Mesenchymal stem cell (in vitro differentiated cells and primary cell): ENCODE measurements at regions not wholly inside any gene's neighbourhood (a gene's known extent, or its start where the extent isn't known, plus 50 kb on each side); places are given as distances from the start of the nearest gene placed in this dataset.
"Not testable (repeated sequence)": the region's sequence is repeated elsewhere in the genome, so short reads cannot be mapped to it uniquely, and the experiment has no call there.

Source experiments
- DNase-seq: peaks from one replicate; pipeline ENCODE4 v3.0.0-alpha.2; 2013
- H2AFZ ChIP-seq: one replicate; pipeline ENCODE4 v1.6.1; 2013; ENCODE audit warnings: low read depth, mild to moderate bottlenecking, control low read depth, inconsistent platforms, low read length, moderate library complexity
- H2AK5ac ChIP-seq: 2 replicates; pipeline ENCODE4 v1.6.1; 2013; ENCODE audit warnings: low read length, moderate library complexity, mild to moderate bottlenecking, inconsistent platforms; ENCODE audit not compliant: severe bottlenecking
- H2BK120ac ChIP-seq: one replicate; pipeline ENCODE4 v1.6.1; 2013; ENCODE audit warnings: low read depth, mild to moderate bottlenecking, inconsistent platforms, low read length, moderate library complexity
- H2BK12ac ChIP-seq, 2 experiments: one replicate each; pipeline ENCODE4 v1.6.1; 2013; ENCODE audit warnings: inconsistent platforms in 2 of 2, low read length in 2 of 2, mild to moderate bottlenecking in 2 of 2, moderate library complexity in 2 of 2, control low read depth in 1 of 2
- H2BK15ac ChIP-seq: one replicate; pipeline ENCODE4 v1.6.1; 2013; ENCODE audit warnings: mild to moderate bottlenecking, low read depth, inconsistent platforms; ENCODE audit not compliant: poor library complexity, severe bottlenecking
- H2BK5ac ChIP-seq: 2 replicates; pipeline ENCODE4 v1.6.1; 2013; ENCODE audit warnings: low read depth, mild to moderate bottlenecking, low read length, control low read depth, inconsistent platforms; ENCODE audit not compliant: poor library complexity, severe bottlenecking
- H3K14ac ChIP-seq, 2 experiments: one replicate each; pipeline ENCODE4 v1.6.1; 2013; ENCODE audit warnings: inconsistent platforms in 2 of 2, low read length in 2 of 2, control low read depth in 1 of 2, mild to moderate bottlenecking in 1 of 2, moderate library complexity in 1 of 2
- H3K18ac ChIP-seq, 2 experiments: one replicate each; pipeline ENCODE4 v1.6.1; 2013; ENCODE audit warnings: inconsistent platforms in 2 of 2, low read length in 2 of 2, control low read depth in 1 of 2, low read depth in 1 of 2, mild to moderate bottlenecking in 1 of 2
- H3K23ac ChIP-seq, 2 experiments: one replicate each; pipeline ENCODE4 v1.6.1; 2013; ENCODE audit warnings: inconsistent platforms in 2 of 2, low read length in 2 of 2, mild to moderate bottlenecking in 2 of 2, moderate library complexity in 2 of 2, control low read depth in 1 of 2
- H3K27ac ChIP-seq: 2 replicates; pipeline ENCODE4 v1.5.1; 2013; ENCODE audit warnings: mild to moderate bottlenecking, moderate library complexity, low read length, control low read depth, inconsistent platforms; ENCODE audit not compliant: poor library complexity, severe bottlenecking
- H3K27me3 ChIP-seq, 2 experiments: 2 replicates each; pipeline versions ENCODE4 v1.6.1 to v1.7.0; 2013; ENCODE audit warnings: low read length in 2 of 2, mild to moderate bottlenecking in 2 of 2, moderate library complexity in 2 of 2, control low read depth in 1 of 2, inconsistent platforms in 1 of 2; ENCODE audit not compliant: control insufficient read depth in 1 of 2, insufficient read depth in 1 of 2
- H3K36me3 ChIP-seq, 2 experiments: 2 replicates each; pipeline versions ENCODE4 v1.6.1 to v1.7.0; 2013; ENCODE audit warnings: low read length in 2 of 2, control low read depth in 1 of 2, inconsistent platforms in 1 of 2, low read depth in 1 of 2, mild to moderate bottlenecking in 1 of 2; ENCODE audit not compliant: insufficient read depth in 2 of 2, control insufficient read depth in 1 of 2
- H3K4ac ChIP-seq, 2 experiments: one replicate each; pipeline ENCODE4 v1.6.1; 2013; ENCODE audit warnings: inconsistent platforms in 2 of 2, low read length in 2 of 2, mild to moderate bottlenecking in 2 of 2, moderate library complexity in 2 of 2, control low read depth in 1 of 2, low read depth in 1 of 2
- H3K4me1 ChIP-seq: 2 replicates; pipeline ENCODE4 v1.6.1; 2013; ENCODE audit warnings: low read depth, low read length, control low read depth; ENCODE audit not compliant: control insufficient read depth, insufficient read depth
- H3K4me2 ChIP-seq: 2 replicates; pipeline ENCODE4 v1.6.1; 2013; ENCODE audit warnings: low read length, mild to moderate bottlenecking, inconsistent platforms; ENCODE audit not compliant: poor library complexity, severe bottlenecking
- H3K4me3 ChIP-seq, 2 experiments: 2 replicates each; pipeline versions ENCODE4 v1.5.1 to v1.7.0; 2013; ENCODE audit warnings: low read length in 2 of 2, mild to moderate bottlenecking in 2 of 2, control low read depth in 1 of 2, low read depth in 1 of 2; ENCODE audit not compliant: insufficient read depth in 1 of 2
- H3K79me1 ChIP-seq: replicated peaks from 2 replicates; pipeline ENCODE4 v1.6.1; 2013; ENCODE audit warnings: mild to moderate bottlenecking, control low read depth, low read length, inconsistent platforms; ENCODE audit not compliant: poor library complexity, severe bottlenecking
- H3K9ac ChIP-seq: 2 replicates; pipeline ENCODE4 v1.7.0; 2013; ENCODE audit warnings: mild to moderate bottlenecking, low read length, moderate library complexity
- H3K9me3 ChIP-seq: 2 replicates; pipeline ENCODE4 v1.7.0; 2013; ENCODE audit warnings: mild to moderate bottlenecking, low read length; ENCODE audit not compliant: control insufficient read depth
- H4K8ac ChIP-seq: one replicate; pipeline ENCODE4 v1.6.1; 2013; ENCODE audit warnings: inconsistent platforms, mild to moderate bottlenecking, low read length, moderate library complexity
- H4K91ac ChIP-seq: one replicate; pipeline ENCODE4 v1.6.1; 2013; ENCODE audit warnings: mild to moderate bottlenecking, low read length, inconsistent platforms
- WGBS: methylation state at CpG from one replicate; pipeline ENCODE4 v1.1.7; 2013; ENCODE audit warnings: mixed read lengths; 5-methylcytosine and 5-hydroxymethylcytosine counted together

DNA sequence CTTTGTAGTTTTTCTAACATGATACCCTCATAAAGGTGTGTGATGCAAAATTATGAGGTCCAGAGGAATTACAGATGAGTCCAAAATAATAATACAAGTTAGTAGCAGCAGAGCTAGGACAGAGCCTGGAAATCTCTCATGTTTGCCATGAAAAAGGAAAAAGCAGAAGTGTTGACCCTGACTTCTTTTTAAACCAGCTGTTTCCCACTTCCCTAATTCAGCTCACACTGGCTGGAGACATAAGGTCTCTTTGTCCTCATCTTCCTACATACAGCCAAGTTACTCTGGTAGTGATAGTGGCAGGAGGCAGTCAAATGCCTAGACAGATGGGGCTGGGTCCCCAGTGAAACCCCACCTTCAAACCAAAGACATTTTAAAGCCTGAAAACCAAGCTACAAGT is 269.2 kb downstream of the C7orf25 start:
- Histone ChIP-seq H3K79me1 (no peaks in the 10 kb centered on the region), H3K9ac (no peak overlapping the region), H3K4me2 (no peak overlapping the region), H3K4me1 (no peaks in the 10 kb centered on the region), H3K36me3 (no peaks in the 10 kb centered on the region), H2BK120ac (no peak overlapping the region), H2BK12ac (no peak overlapping the region), H3K14ac (no peak overlapping the region), H4K8ac (no peak overlapping the region), H3K4me3 (no peak overlapping the region), H2AFZ (no peak overlapping the region), H3K9me3 (no peaks in the 10 kb centered on the region), H4K91ac (no peak overlapping the region), H2BK5ac (no peak overlapping the region), H3K18ac (no peak overlapping the region), H3K27me3 (peaks cover 0 to 5% of the 10 kb centered on the region in 2 experiments), H3K23ac (no peak overlapping the region), H3K27ac (no peak overlapping the region), H2BK15ac (no peak overlapping the region), H3K4ac (no peak overlapping the region), H2AK5ac (no peak overlapping the region)
- DNase-seq = no peak

DNA sequence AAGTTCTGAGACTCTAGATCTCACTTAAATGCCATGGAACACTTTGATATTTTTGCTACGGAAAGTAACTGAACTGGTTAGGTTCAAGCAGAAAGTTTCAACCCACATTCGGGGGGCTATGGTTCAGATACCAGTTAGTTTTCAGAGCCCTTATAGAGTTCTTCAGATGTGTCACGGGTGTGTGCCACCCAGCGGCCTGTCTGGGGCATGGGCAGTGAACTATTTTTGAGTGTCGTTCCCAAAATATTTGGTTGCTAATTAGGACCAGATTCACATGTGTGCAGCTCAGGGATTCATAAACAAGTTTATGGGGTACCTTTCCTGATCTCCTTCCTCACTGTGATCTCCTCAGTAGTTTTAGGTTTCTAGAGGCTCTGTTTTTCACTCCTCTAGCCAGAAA is 271.9 kb downstream of the C7orf25 start:
- no peak overlapping the region for H3K9ac ChIP-seq
- H3K4ac ChIP-seq = no peak overlapping the region
- no peak overlapping the region for H2BK12ac ChIP-seq
- H3K27me3 ChIP-seq = peaks cover 4% of the 10 kb centered on the region in 2 experiments
- no peaks in the 10 kb centered on the region for H3K9me3 ChIP-seq
- no peaks in the 10 kb centered on the region for H3K4me1 ChIP-seq
- H2BK5ac ChIP-seq = no peak overlapping the region
- no peak overlapping the region for H2BK15ac ChIP-seq
- no peak overlapping the region for H3K14ac ChIP-seq
- no peak overlapping the region for H2AFZ ChIP-seq
- no peak overlapping the region for H3K27ac ChIP-seq
- no peak overlapping the region for H3K4me3 ChIP-seq
- no peaks in the 10 kb centered on the region for H3K36me3 ChIP-seq
- H2BK120ac ChIP-seq = no peak overlapping the region
- WGBS = 88% methylated on average over 4 of the region's 5 CpGs
- H3K18ac ChIP-seq = no peak overlapping the region
- H3K4me2 ChIP-seq = no peak overlapping the region
- H4K91ac ChIP-seq = no peak overlapping the region
- no peak overlapping the region for H4K8ac ChIP-seq
- DNase-seq = no peak
- H2AK5ac ChIP-seq = no peak overlapping the region
- no peaks in the 10 kb centered on the region for H3K79me1 ChIP-seq
- no peak overlapping the region for H3K23ac ChIP-seq

DNA sequence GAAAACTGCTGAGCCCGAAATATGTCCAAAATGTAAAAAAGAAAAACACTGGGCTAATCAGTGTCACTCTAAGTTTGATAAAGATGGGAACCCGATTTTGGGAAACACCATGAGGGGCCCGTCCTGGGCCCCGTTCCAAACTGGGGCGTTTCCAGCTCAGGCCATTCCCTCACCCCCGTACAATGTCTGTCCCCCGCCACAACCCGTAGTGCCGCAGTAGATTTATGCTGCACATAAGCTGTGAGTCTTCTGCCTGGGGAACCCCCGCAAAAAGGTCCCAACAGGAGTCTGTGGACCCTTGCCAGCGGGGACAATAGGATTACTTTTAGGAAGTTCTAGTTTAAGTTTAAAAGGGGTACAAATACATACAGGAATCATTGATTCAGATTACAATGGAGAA is 275.5 kb downstream of the C7orf25 start:
- not testable (repeated sequence) for H3K4me3 ChIP-seq, H2AK5ac ChIP-seq, H3K27me3 ChIP-seq, H3K14ac ChIP-seq, H4K8ac ChIP-seq, H2BK5ac ChIP-seq, H3K23ac ChIP-seq, H2BK15ac ChIP-seq, H2AFZ ChIP-seq, H3K4me1 ChIP-seq, DNase-seq, H3K9ac ChIP-seq, H3K27ac ChIP-seq, H4K91ac ChIP-seq, H3K18ac ChIP-seq, H3K4me2 ChIP-seq, H2BK12ac ChIP-seq, H3K4ac ChIP-seq, H3K36me3 ChIP-seq, H2BK120ac ChIP-seq, H3K9me3 ChIP-seq, H3K79me1 ChIP-seq
- 95% methylated on average over 9 of the region's 11 CpGs for WGBS

DNA sequence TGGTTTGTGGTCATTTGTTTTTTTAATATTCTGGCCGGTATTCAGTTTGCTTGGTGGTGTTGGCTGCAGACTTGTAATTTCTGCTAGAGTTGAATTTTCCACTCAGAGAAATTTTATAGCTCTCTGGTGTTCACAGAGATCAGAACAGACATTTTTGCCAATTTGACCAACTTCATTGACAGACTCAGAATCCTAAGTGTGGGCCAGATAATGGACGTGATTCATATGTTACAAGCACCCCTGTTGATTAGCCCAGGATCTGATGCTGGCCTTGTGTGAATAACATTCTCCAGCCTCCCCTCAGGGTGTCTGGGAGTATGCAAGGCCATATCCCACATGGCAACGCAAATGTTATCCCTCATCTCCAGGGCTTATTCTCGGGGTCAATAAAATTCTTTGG is 283.8 kb downstream of the C7orf25 start:
- Histone ChIP-seq H3K36me3 (no peaks in the 10 kb centered on the region), H3K27ac (no peak overlapping the region), H3K27me3 (peaks cover 0 to 5% of the 10 kb centered on the region in 2 experiments), H4K8ac (no peak overlapping the region), H2BK12ac (no peak overlapping the region), H3K9me3 (no peaks in the 10 kb centered on the region), H2BK15ac (no peak overlapping the region), H3K79me1 (no peaks in the 10 kb centered on the region), H2AFZ (no peak overlapping the region), H3K4me2 (no peak overlapping the region), H3K4me3 (no peak overlapping the region), H4K91ac (no peak overlapping the region), H3K4ac (no peak overlapping the region), H2AK5ac (no peak overlapping the region), H3K23ac (no peak overlapping the region), H2BK120ac (no peak overlapping the region), H3K4me1 (no peaks in the 10 kb centered on the region), H3K14ac (no peak overlapping the region), H3K9ac (no peak overlapping the region), H3K18ac (no peak overlapping the region), H2BK5ac (no peak overlapping the region)
- WGBS = 84% methylated on average over 4 of the region's 4 CpGs
- DNase-seq = no peak
